Breast epithelium (tissue), 3 donors: ENCODE measurements at regions not wholly inside any gene's neighbourhood (a gene's known extent, or its start where the extent isn't known, plus 50 kb on each side); places are given as distances from the start of the nearest gene placed in this dataset.

Experiments
- POLR2A ChIP-seq: fragments of 450-650 bp; IDR thresholded peaks from one replicate; pipeline ENCODE4 v1.6.1; 2016; ENCODE audit warnings: antibody characterized with exemption, mild to moderate bottlenecking, moderate library complexity
- POLR2AphosphoS5 ChIP-seq, 3 donors: sonication (generic); formaldehyde crosslinking; IDR thresholded peaks; one replicate each; pipeline ENCODE4 v1.6.1; 2017; ENCODE audit warnings: antibody characterized with exemption in 3 of 3
- TF ChIP-seq, protein P1 (sequence below), 3 donors: fragments of 450-650 bp; IDR thresholded peaks; one replicate each; pipeline ENCODE4 v1.5.1; 2016 to 2017; ENCODE audit warnings: antibody characterized with exemption in 3 of 3, mild to moderate bottlenecking in 3 of 3, moderate library complexity in 3 of 3

DNA sequence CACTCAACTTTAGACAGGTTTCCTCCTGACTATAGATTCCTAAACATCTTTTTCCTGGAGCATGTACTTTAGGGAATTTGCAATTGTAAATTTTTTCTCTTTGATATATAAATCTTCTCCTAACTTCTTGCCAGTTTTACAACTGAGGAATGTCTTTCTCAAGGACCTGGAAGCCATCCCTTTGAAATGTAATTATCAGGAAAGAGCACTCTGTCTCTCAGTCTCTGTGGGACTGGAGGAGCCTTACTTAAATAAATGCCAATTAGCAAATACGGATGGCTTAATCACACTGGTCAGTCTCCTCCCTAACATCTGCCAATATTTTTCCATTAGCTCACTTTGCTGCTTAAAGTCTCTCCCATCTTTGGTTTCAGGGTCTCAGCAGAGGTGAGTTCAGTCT lies 344.3 kb upstream of the ARRDC3 start:
- TF ChIP-seq, protein P1, sequence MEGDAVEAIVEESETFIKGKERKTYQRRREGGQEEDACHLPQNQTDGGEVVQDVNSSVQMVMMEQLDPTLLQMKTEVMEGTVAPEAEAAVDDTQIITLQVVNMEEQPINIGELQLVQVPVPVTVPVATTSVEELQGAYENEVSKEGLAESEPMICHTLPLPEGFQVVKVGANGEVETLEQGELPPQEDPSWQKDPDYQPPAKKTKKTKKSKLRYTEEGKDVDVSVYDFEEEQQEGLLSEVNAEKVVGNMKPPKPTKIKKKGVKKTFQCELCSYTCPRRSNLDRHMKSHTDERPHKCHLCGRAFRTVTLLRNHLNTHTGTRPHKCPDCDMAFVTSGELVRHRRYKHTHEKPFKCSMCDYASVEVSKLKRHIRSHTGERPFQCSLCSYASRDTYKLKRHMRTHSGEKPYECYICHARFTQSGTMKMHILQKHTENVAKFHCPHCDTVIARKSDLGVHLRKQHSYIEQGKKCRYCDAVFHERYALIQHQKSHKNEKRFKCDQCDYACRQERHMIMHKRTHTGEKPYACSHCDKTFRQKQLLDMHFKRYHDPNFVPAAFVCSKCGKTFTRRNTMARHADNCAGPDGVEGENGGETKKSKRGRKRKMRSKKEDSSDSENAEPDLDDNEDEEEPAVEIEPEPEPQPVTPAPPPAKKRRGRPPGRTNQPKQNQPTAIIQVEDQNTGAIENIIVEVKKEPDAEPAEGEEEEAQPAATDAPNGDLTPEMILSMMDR (IDR thresholded peaks at IDR 0.05): no peak
- TF ChIP-seq POLR2A: no peak
- no peak for TF ChIP-seq POLR2AphosphoS5 (IDR thresholded peaks at IDR 0.05)
